ENCODE measurements at regions not wholly inside any gene's neighbourhood (a gene's known extent, or its start where the extent isn't known, plus 50 kb on each side); places are given as distances from the start of the nearest gene placed in this dataset.

- no peak for TF ChIP-seq ZNF800 (CRISPR knock-in tag; IDR thresholded peaks at IDR 0.05)
- 0 out of 2 replicates have a peak, but pooled peaks have one; percentile 28 for TF ChIP-seq ZFYVE20 (CRISPR knock-in tag; IDR thresholded peaks at IDR 0.05; ENCODE audit: borderline replicate concordance, low read depth)
- TF ChIP-seq PATZ1 (CRISPR knock-in tag; IDR thresholded peaks at IDR 0.05), result peak; percentile 60
- no peak for TF ChIP-seq ELF1 (CRISPR knock-in tag; IDR thresholded peaks at IDR 0.05)
- no peak for TF ChIP-seq ZBTB39 (CRISPR knock-in tag; IDR thresholded peaks at IDR 0.05)
- TF ChIP-seq ZNF687 (CRISPR knock-in tag; IDR thresholded peaks at IDR 0.05), result peak; percentile 81
- TF ChIP-seq ZNF12 (CRISPR knock-in tag; IDR thresholded peaks at IDR 0.05), result 0 out of 2 replicates have a peak, but pooled peaks have one; percentile 42
- peak; percentile 68 for TF ChIP-seq BCL3 (CRISPR knock-in tag; IDR thresholded peaks at IDR 0.05)
- no peak for TF ChIP-seq ETV6 (CRISPR knock-in tag; conservative IDR thresholded peaks at IDR 0.05)
- TF ChIP-seq ZNF24 (IDR thresholded peaks at IDR 0.05), result no peak
- TF ChIP-seq FOXC1 (CRISPR knock-in tag; IDR thresholded peaks at IDR 0.05; ENCODE audit: borderline replicate concordance), result no peak; the same call in 1 of the 2 replicates
- peak; percentile 92; the same call in 1 of the 2 replicates for TF ChIP-seq ZBTB46 (CRISPR knock-in tag; IDR thresholded peaks at IDR 0.05; ENCODE audit: borderline replicate concordance)
These were observed 93.8 kb upstream of the PLEKHM1 start (continued) for GRCh38 chr17:45584092-45585036.
